Neural cell (in vitro differentiated cells): ENCODE measurements at regions not wholly inside any gene's neighbourhood (a gene's known extent, or its start where the extent isn't known, plus 50 kb on each side); places are given as distances from the start of the nearest gene placed in this dataset.

Experiments
- H2AFZ ChIP-seq: fragments of 200-600, 300-800 bp; sonication (generic), shearing (Covaris generic); 2 replicates; pipeline ENCODE4 v1.6.0; 2014; ENCODE audit warnings: low read depth, mild to moderate bottlenecking, antibody characterized with exemption, low read length, moderate library complexity
- H3F3A ChIP-seq: fragments of 200-600 bp; shearing (Covaris generic); 2 replicates; pipeline ENCODE4 v1.6.1; 2016; ENCODE audit warnings: mild to moderate bottlenecking, moderate library complexity, mixed read lengths, antibody characterized with exemption, low read length; ENCODE audit not compliant: insufficient read depth, poor library complexity, severe bottlenecking
- H3K27ac ChIP-seq: fragments of 200-600, 300-800 bp; sonication (generic), shearing (Covaris generic); 2 replicates; pipeline ENCODE4 v1.5.1; 2014; ENCODE audit warnings: mild to moderate bottlenecking, low read length, moderate library complexity
- H3K27me3 ChIP-seq: fragments of 300-800, 200-600 bp; sonication (generic), shearing (Covaris generic); 2 replicates; pipeline ENCODE4 v1.6.0; 2014; ENCODE audit warnings: mild to moderate bottlenecking, low read depth, low read length, moderate library complexity; ENCODE audit not compliant: insufficient read depth
- H3K36me3 ChIP-seq: fragments of 300-800, 200-600 bp; sonication (generic), shearing (Covaris generic); 2 replicates; pipeline ENCODE4 v1.5.1; 2014; ENCODE audit warnings: mild to moderate bottlenecking, antibody characterized with exemption, low read length, moderate library complexity; ENCODE audit not compliant: insufficient read depth
- H3K4me2 ChIP-seq: fragments of 300-800, 200-600 bp; sonication (generic), shearing (Covaris generic); 2 replicates; pipeline ENCODE4 v1.6.0; 2014; ENCODE audit warnings: mild to moderate bottlenecking, low read length
- H3K4me3 ChIP-seq: fragments of 300-800, 200-600 bp; sonication (generic), shearing (Covaris generic); 2 replicates; pipeline ENCODE4 v1.5.1; 2014; ENCODE audit warnings: mild to moderate bottlenecking, low read length, moderate library complexity
- H3K79me2 ChIP-seq: fragments of 200-600 bp; shearing (Covaris generic); replicated peaks from 2 replicates; pipeline ENCODE4 v1.6.0; 2014; ENCODE audit warnings: mild to moderate bottlenecking, low read length, moderate library complexity; ENCODE audit not compliant: insufficient read depth
- H3K9ac ChIP-seq: fragments of 300-800, 200-600 bp; sonication (generic), shearing (Covaris generic); 2 replicates; pipeline ENCODE4 v1.6.1; 2016; ENCODE audit warnings: mild to moderate bottlenecking, low read length, mixed read lengths
- H3K9me2 ChIP-seq: fragments of 200-600 bp; shearing (Covaris generic); 2 replicates; pipeline ENCODE4 v1.6.1; 2016; ENCODE audit warnings: mild to moderate bottlenecking, low read length, mixed read lengths; ENCODE audit not compliant: insufficient read depth
- H3K9me3 ChIP-seq: fragments of 200-600, 300-800 bp; sonication (generic), shearing (Covaris generic); 2 replicates; pipeline ENCODE4 v1.6.1; 2016; ENCODE audit warnings: mild to moderate bottlenecking, mixed run types, low read length, moderate library complexity, mixed read lengths
- H4K20me1 ChIP-seq: fragments of 200-600 bp; shearing (Covaris generic); 2 replicates; pipeline ENCODE4 v1.6.1; 2016; ENCODE audit warnings: mild to moderate bottlenecking, mixed run types; ENCODE audit not compliant: insufficient read depth
- EP300 ChIP-seq: fragments of 450-650 bp; conservative IDR thresholded peaks from 2 replicates; pipeline ENCODE4 v1.6.1; 2014; ENCODE audit warnings: antibody characterized with exemption, mild to moderate bottlenecking, moderate library complexity; ENCODE audit not compliant: poor library complexity, severe bottlenecking
- EZH2 ChIP-seq: fragments of 200-600, 300-800 bp; shearing (Covaris generic), sonication (generic); IDR thresholded peaks from 2 replicates; pipeline ENCODE4 v1.6.1; 2014; ENCODE audit warnings: antibody characterized with exemption, low read length, borderline replicate concordance, mild to moderate bottlenecking; ENCODE audit not compliant: insufficient read depth, poor library complexity, severe bottlenecking
- MXI1 ChIP-seq: fragments of 450-650 bp; conservative IDR thresholded peaks from 2 replicates; pipeline ENCODE4 v1.6.1; 2014; ENCODE audit warnings: antibody characterized with exemption, mild to moderate bottlenecking; ENCODE audit not compliant: poor library complexity, severe bottlenecking
- POLR2AphosphoS5 ChIP-seq: IDR thresholded peaks from 2 replicates; pipeline ENCODE4 v1.6.1; 2012
- RAD21 ChIP-seq: fragments of 450-650 bp; conservative IDR thresholded peaks from 2 replicates; pipeline ENCODE4 v1.6.1; 2014; ENCODE audit warnings: antibody characterized with exemption, mild to moderate bottlenecking, moderate library complexity
- REST ChIP-seq: IDR thresholded peaks from 2 replicates; pipeline ENCODE4 v1.6.1; 2012; ENCODE audit warnings: borderline replicate concordance
- SMC3 ChIP-seq: fragments of 450-650 bp; conservative IDR thresholded peaks from 2 replicates; pipeline ENCODE4 v1.6.1; 2014; ENCODE audit warnings: antibody characterized with exemption, mild to moderate bottlenecking, moderate library complexity; ENCODE audit not compliant: poor library complexity
- TAF1 ChIP-seq: IDR thresholded peaks from 2 replicates; pipeline ENCODE4 v1.6.1; 2012; ENCODE audit warnings: low read depth
- TF ChIP-seq, protein P1 (sequence below): fragments of 450-650 bp; IDR thresholded peaks from 2 replicates; pipeline ENCODE4 v1.5.1; 2014; ENCODE audit warnings: antibody characterized with exemption, mild to moderate bottlenecking, moderate library complexity; ENCODE audit not compliant: poor library complexity, severe bottlenecking

GRCh38 chr18:71682591-71682990, 861.6 kb downstream of the CBLN2 start:
- Histone ChIP-seq H2AFZ (no peak overlapping the region), H3K4me2 (no peak overlapping the region), H3K9ac (no peak overlapping the region), H3K27me3 (no peaks in the 10 kb centered on the region), H3K9me2 (no peaks in the 10 kb centered on the region), H4K20me1 (no peaks in the 10 kb centered on the region), H3F3A (no peaks in the 10 kb centered on the region), H3K9me3 (no peaks in the 10 kb centered on the region), H3K27ac (no peak overlapping the region), H3K4me3 (no peak overlapping the region), H3K79me2 (no peaks in the 10 kb centered on the region), H3K36me3 (no peaks in the 10 kb centered on the region)
- TF ChIP-seq SMC3 (no peak), EZH2 (no peak), TAF1 (no peak), POLR2AphosphoS5 (no peak), MXI1 (no peak), REST (no peak), EP300 (no peak), RAD21 (no peak)
- TF ChIP-seq, protein P1, sequence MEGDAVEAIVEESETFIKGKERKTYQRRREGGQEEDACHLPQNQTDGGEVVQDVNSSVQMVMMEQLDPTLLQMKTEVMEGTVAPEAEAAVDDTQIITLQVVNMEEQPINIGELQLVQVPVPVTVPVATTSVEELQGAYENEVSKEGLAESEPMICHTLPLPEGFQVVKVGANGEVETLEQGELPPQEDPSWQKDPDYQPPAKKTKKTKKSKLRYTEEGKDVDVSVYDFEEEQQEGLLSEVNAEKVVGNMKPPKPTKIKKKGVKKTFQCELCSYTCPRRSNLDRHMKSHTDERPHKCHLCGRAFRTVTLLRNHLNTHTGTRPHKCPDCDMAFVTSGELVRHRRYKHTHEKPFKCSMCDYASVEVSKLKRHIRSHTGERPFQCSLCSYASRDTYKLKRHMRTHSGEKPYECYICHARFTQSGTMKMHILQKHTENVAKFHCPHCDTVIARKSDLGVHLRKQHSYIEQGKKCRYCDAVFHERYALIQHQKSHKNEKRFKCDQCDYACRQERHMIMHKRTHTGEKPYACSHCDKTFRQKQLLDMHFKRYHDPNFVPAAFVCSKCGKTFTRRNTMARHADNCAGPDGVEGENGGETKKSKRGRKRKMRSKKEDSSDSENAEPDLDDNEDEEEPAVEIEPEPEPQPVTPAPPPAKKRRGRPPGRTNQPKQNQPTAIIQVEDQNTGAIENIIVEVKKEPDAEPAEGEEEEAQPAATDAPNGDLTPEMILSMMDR = no peak

- Histone ChIP-seq H4K20me1 (no peaks in the 10 kb centered on the region), H3F3A (no peaks in the 10 kb centered on the region), H2AFZ (no peak overlapping the region), H3K4me3 (no peak overlapping the region), H3K9me3 (no peaks in the 10 kb centered on the region), H3K9me2 (no peaks in the 10 kb centered on the region), H3K27me3 (no peaks in the 10 kb centered on the region), H3K27ac (no peak overlapping the region), H3K4me2 (no peak overlapping the region), H3K36me3 (no peaks in the 10 kb centered on the region), H3K79me2 (no peaks in the 10 kb centered on the region), H3K9ac (no peak overlapping the region)
- TF ChIP-seq, protein P1 = no peak
- TF ChIP-seq RAD21 (no peak), MXI1 (no peak), EP300 (no peak), REST (no peak), POLR2AphosphoS5 (no peak), EZH2 (no peak), SMC3 (no peak), TAF1 (no peak)
Measured at GRCh38 chr18:71678144-71678543, 866.0 kb downstream of the CBLN2 start.
